Bone marrow (tissue), 2 donors: ENCODE measurements at regions not wholly inside any gene's neighbourhood (a gene's known extent, or its start where the extent isn't known, plus 50 kb on each side); places are given as distances from the start of the nearest gene placed in this dataset.

Source experiments
- DNase-seq, 2 donors: peaks; one replicate each; lab custom pipeline; 2025; lab: John Stamatoyannopoulos, UW

DNA sequence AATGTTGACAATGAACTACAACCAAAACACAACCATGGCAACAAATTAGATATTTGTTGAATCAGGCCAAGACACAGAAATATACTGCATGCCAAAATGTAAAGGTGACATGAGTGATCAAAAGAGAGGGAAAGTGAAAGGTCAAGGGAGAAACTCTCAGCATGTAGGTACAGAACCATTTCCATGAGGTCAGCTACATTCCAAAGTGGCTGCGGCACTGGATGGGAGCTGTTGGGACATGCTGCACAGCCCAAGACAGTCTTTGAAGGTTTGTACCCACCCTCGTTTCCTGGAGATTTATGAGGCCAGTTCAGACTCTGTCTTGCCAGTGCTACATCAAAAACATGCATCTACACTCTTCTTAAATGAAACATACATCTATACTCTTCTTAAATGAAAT, 579.9 kb downstream of the BMP2 start:
- DNase-seq: no peak

DNA sequence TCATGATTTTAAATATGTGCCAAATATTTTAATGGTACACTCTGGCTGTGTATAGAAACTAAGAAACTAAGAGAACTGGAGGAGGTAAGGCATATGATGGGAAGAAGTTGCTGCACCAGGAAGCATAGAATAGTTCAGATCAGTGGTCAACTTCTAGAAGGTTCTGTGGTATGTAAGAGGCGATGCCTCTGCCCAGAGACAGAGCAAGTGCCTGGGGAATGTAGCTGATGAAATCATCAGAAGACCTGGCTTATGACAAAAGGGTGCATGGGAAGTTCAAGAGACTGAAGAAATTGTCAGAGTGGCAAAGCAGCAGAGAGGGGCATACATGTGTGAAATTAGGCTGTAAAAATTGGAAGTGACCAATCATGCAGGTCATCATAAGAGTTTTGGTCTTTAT, 580.8 kb downstream of the BMP2 start:
- DNase-seq: no peak

DNA sequence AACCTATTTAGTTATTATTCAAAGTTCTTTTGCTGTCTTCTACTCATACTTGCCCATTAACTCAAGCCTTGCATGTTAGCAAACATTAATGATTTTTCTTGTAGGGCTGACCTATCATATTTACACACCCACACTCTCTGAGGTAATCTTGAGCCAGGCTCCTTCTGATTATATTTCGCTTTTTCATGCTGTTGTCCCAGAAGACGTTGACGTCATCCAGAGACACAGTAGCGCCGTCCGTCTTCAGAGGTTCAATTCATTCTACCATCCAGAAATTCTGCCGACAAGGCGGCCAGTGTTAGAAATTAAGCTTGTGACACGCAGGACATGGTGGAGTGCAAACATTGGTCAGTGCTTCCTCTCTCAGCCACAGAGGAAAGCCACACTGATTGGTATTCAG, 584.7 kb downstream of the BMP2 start:
- DNase-seq: no peak

DNA sequence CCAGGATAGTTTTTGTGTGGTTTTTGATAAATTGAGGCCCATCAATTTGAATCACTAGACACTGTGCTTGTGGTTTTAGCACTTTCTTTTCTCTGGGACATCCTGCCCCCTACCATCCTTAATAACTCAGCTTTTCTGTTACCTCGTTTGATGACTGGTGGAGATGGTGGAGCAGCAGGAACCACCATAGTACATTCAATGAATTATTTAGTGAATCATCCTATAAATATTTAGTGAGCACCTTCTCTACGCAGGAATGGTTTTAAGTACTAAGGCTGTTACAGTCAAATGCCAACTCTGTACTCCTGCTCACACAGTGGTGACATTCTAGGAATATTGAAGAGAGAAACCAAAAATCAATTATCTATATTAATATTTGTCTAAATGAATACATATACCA, 585.2 kb downstream of the HAO1 start:
- DNase-seq: no peak

DNA sequence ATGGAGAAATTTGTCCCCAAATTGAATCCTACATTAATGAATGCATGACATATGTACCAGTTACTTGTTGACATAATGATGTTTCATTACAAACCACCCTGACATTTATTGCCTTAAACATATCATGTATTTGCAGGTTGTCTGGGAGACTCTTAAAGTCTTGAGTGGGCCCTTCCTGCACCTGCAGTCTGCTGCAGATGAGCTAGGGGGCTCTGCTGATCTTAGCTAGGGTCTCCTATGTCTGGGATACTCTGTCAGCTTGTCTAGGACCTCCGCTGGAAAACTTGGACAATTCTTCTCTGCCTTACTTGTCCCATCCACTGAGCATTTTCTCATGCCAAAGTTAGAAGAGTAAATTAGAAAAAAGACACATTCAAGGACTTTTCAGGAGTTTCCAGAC, 581.6 kb downstream of the HAO1 start:
- no peak for DNase-seq

DNA sequence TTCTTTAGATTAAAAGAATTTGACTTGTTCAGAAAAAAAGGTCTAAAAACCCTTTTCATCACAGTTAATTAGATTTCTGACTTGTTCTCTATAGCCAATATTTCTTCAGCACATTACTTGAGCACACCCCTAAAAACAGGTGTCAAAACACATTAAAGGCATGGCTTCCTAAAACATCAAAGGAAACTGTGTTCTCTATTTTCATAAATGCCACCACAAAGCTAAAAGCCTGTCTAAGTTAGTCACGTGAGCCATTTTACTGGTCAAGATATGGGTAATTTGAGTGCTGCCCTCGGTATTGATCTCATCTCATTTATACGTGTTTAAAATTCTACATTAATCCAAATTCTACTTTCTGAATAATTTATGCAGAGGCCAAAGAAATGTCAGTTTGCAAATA, 580.5 kb downstream of the HAO1 start:
- no peak for DNase-seq

DNA sequence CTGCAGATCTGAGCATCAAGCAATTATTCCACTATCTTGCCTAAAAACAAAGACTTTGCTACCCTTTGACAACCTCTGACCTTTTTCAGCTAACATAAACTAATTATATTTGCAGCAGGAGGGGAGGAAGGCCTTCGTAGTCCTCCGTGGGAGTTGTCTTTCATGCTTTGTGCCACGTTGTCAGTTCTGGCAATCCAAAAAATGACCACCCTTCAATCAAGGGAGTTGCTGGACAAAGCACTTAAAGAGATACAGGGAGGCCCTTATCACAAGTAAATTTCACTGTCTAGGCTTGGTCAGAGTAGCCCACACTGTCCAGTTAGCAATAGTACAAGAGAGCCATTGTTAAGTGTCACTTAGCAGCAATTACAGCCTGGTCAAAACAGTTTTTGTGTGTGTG, 578.9 kb downstream of the HAO1 start:
- no peak for DNase-seq

DNA sequence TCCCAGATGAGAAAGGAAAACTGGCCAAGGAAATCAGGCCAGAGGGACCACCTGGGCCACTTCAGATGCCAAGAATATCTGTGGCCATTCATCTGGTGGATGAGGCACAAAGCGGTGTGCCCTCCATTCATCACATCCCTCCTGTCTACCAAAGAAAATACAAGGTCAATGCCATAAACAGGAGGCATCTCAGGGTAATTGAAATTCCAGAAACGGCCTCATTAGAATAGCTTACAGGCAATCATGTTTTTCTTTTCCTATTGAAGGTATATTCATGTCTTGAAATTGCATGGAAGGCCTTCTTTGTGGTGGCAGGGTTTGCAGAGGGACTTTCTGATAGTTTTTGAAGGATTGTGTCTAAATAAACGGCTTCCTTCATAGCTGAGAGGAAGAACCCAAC, 578.3 kb downstream of the HAO1 start:
- no peak for DNase-seq

DNA sequence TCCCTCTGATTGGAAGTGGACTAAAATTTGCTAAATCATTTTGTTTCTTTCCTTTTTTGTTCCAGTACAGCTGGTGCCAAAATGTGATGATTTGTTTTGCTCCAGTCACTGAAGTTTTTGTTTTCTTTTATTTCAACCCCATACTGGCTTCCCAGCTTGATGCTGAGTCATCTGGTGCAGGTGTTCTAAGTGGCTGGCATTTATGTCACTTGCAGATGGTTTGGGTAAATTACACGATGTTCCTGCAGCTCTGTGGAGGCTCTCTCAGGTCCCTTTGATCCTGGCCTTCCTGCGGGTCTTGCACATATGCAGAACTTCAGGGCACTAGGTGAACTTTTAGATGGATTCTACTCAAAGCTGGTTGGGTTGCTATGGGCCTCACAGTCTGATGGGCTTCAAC, 577.7 kb downstream of the HAO1 start:
- no peak for DNase-seq

DNA sequence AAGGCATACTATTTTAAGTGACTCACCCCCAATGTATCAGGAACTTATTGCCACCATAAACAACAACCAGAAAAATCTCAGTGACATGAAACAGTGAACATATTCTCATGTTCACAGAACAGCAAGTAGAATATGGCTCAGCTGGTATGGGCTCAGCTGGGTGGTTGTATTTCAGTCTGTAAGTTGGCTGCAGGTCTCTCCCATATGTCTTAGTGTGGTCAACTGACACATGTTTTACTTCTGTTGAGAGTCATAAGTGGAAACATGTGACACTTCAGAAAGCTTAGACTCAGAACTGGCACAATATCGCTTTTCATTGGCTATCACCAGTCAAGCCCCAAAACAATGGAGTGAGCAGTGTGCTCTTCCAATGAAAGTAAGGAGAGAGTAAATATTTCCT, 574.1 kb downstream of the HAO1 start:
- no peak for DNase-seq

DNA sequence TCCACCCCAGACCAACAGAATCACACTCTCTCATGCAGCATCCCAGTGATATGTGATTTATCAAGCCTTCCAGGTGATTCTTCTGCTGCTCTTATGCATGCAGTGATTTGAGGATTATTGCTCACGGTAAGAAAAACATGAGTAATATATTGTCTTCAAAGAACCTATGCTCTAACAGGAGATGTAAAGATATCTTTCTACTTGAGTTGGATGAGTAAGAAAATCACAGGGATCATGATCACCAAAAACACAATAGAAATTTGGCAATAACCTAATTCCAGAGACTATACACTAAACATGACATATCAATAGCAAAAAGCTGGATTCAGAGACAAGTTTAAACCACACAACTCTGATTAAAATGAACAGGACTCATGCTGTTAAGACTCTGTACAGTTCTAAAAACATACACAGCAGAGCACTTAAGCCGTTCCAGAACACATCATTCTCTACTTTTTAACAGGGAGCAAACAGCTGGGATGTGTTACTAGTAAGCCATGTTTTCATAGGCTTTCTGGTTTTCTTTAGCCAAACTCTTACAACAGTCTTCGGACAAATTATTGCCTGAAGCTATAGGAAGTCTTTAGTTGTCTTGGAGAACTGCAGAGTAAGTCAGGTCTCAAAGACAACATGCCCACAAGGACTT, 568.6 kb downstream of the HAO1 start:
- DNase-seq: no peak

DNA sequence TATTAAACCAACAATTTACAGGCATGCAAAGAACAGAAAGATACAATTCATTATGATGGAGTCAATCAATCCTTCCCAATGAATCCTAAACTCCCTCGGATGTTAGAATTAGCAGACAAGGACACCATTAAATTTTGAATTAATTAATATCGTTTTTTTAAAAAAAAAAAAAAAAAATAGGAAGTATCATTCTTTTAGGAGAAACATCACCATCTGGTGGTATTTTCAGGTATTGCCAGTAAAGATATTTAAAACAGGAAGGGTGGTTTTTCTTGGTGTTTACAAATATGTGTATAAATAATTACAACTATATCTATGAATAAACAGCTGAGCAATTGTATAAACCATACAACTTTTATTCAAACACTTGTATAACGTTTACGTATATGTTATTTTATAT, 564.4 kb downstream of the HAO1 start:
- no peak for DNase-seq

DNA sequence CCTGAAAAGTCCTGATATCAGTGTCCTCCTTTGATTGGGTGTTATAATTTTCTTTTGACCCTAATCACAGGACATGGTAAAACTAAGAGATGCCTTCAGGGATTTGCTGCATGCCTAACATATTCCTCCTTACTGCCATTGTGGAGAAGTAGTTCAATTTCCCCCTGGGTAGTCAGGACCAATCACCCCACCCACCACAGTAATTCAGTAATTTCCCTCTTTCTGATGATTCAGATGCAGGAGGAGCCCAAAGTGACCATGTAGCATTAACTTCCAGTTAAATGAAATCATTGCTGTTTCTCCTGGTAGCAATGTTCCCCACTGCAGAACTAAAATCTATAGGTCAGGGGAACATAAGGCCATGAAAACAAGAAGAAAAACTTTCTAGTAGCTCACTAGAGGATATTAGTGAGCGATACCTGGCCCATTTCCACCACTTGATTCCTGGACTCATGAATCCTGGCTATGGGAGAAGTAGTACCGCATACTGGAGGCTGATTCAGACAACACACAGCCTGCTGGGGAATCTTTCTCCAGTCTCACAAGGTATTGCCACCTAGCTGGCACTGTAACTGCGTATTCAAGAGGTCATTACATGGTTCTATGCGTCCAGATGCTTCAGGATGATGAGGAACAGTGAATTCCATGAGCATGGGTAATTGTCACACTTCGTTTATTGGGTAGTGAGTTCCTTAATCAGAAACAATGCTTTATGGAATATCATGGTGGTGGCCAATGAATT, 561.2 kb downstream of the HAO1 start:
- no peak for DNase-seq

DNA sequence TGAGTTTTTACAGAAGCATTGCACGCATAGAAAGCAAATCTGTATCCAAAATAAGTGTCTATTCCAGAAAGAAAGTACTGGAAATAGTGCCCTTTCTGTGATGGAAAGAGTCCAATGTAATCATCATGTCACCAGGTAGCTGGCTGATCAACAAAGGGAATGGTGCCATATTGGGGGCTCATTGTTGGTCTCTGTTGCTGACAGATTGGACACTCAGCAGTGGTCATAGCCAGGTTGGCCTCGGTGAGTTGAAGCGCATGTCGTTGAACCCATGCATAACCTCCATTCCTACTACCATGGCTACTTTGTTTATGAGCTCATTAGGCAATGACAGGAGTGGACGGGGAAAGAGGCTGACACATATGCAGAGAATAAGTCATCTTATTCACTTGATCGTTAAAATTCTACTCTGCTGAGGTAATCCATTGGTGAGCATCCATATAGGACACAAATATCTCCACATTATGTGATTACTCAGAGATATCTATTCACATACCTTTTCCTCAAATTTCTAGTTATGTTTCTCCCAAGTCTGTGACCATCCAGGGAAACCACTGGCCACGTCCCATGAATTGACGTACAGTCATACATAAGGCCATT, 560.5 kb downstream of the HAO1 start:
- no peak for DNase-seq

DNA sequence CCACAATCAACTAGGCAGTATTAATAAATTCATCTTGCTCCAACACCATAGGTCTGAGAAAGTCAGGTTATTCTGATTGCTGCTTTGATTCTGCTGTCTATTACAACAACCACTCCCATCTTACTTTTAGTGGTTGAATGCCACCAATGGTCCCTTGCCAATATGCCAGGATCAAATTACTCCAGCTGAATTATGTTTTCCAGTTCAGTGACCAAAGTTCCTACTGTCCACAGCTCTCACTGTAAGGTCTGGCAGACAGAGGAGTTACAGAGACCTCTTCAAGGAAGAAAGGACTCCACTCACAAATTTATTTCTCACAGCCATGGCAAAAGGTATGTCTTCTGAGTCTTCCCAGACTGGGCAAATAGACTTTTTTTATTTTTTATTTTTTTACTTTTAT, 557.0 kb downstream of the HAO1 start:
- DNase-seq: no peak

DNA sequence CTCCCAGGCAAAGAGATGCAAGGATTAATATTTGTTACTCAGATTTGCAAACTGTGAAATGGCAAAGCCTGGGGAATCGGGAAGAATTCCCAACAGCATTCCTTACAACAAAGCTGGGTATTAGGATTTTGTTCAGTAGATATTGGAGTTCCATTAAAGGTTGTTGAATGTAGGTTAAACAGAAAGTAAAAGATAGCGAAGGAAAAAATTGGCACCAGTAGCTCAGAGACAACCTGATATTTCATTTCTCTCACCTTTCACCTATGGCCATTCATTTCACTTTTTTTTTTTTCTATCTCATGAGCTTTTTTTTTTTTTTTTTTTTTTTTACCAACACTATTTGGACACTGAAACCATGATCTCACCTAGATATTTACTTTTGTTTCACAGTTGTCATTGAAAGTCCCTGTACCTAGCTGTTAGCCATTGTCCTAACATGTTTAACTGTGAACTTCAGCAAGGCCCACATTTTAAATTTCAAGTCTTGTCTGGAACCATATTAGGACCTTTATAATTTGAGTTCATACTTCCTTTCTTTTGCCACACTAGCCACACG, 552.5 kb downstream of the HAO1 start:
- no peak for DNase-seq

DNA sequence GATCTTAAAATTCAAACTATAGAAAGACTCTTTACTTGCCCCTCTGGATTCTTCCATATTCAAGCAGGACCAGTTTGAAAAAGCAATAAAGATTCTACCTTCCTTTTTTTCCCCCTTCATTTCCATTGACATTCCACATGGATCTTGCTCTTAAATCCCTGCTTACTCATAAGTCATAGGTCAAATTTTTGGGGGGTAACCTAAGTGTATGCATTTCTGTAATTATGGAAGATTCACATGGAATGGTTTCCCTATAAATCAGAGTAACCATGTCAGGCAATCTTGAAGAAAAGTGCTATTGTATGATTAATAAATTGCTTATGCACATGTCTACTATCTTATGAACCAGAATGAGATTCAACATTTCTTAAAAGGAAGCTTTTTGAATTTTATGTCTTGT, 551.0 kb downstream of the HAO1 start:
- no peak for DNase-seq

DNA sequence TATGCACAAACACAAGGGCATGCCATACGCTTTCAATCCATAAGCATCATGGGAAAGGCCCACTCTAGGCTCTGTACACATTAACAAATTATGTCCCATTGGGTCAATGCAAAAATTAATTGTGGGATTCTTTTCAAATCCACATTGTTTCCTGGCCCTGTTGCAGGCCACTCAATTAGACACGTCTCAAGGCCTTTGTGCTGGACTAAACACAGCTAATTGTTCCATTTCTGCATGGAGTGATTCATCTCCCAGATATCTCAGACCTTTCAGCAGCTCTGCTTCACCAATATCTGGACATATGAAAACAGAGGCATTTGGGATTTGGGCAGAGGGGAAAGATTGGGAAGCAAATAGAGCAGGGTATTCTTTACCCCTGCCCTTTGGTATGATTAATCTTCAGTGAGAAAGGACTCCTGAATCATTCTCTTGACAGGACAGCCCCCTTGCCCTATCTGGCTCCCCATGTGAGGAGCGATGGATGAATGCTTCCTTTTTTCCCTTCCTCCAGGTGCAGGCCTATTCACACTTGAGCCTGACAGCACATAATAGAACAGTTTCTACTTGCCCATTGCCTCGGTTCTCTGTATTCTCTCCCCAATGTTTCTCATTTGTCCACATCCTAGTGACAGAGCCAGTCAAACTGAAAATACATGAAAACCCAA, 547.6 kb downstream of the HAO1 start:
- DNase-seq: no peak

DNA sequence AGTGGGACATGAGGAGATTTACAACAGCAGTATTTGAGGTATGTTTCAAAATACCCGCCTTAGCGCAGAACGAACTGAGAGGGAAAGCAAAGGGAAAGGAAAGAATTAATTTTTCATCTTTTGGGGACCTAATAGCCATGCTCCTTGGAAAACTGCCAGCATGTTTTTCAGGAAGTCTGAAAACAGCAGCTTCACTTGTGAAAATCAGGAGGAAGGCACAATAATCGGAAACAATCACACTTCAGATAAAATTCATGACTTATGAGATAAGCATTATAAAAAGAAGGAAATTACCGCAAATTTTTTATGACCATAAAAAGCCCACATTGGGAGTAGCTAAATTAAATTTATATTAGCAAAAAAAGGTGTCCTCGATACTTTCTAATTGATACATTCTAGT, 541.1 kb downstream of the HAO1 start:
- no peak for DNase-seq

DNA sequence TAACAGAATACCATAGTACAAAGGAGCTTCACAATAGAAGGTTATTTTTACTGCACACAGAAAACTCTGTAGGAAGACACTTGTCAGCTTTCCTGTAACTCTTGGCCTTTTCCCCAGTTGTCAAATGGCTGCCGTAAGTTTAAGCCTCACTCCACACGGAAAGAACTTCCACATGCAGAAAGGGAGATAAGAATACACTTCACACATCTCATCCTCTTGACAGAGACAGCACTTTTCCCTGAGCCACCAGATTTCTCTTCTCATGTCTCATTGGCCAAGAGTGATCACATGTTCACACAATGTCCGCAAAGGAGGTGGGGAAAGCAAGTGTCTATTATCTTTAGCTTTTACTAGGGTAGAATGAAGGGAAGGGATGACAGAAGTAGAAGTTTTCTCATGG, 540.7 kb downstream of the HAO1 start:
- no peak for DNase-seq

DNA sequence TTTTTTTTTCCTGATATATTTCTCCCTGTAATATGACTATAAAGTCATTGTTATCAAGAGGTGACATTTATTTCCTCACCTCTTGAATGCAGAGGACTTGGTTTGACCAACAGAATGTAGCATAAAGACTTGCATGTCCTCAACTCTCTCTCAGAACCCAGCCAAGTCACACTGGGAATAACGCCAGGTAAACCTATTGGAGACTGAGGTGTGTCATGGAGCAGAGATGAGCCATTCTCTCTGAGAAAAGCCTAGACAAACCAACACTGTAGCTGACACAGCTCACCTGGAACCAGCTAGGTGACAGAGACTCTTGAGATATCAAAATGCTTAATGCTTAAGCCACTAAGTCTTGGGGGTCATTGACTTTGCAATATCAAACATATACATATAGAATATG, 533.6 kb downstream of the HAO1 start:
- DNase-seq: no peak

DNA sequence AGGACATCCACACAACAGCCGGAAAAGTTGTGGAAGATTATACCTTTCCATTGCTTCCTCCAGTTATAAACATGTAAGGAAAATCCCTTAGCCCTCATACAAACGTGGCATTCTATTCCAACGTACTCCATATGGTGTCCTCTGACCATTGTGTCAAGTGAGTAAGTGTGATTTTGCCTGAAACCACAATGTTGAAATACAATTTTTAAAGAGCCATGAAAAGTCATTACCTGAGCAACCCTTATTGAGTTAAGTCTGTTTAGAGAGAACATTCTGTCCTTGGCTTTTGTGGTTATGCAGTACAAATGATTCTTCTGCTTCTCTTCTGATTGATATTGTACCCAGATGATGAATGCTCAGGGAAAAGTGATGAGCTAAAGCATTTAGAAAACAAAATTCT, 530.1 kb downstream of the HAO1 start:
- no peak for DNase-seq

DNA sequence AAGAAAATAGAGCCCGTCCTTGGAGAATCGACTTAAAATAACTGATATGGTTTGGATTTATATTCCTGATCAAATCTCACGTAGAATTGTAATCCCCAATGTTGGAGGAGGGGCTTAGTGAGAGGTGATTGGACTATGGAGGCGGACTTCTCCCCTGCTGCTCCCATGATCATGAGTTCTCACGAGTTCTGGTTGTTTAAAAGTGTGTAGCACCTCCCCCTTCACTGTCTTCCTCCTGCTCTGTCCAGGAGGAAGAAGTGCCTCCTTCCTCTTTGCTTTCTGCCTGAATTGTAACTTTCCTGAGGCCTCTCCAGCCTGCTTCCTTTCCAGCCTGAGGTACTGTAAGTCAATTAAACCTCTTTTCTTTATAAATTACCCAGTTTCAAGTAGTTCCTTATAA, 529.2 kb downstream of the HAO1 start:
- DNase-seq: no peak
